ENCODE measurements at regions not wholly inside any gene's neighbourhood (a gene's known extent, or its start where the extent isn't known, plus 50 kb on each side); places are given as distances from the start of the nearest gene placed in this dataset.
"Not testable (repeated sequence)": the region's sequence is repeated elsewhere in the genome, so short reads cannot be mapped to it uniquely, and the experiment has no call there.

- no peak for DNase-seq (ENCODE audit: low read depth in 3 of 3)
These were observed 518.0 kb downstream of the KCNT2 start for GRCh38 chr1:196090226-196090625.

DNA sequence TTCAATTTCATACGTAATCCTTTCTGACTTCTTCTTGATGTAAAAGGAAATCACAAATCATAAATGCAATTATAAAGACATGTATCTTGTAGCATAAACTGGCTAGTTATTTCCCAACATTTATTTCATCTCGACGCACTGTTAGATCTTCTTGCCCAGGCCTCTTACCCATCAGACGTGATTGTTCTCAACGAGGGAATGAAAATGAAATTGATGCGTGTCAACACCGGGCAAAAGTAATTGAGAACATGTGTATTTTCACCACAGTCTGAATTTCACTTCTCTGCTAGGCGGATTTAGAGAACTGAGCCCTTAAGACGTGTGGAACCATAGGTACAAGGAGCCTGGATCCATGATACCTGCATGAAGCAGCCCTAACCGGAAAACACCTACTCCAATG lies 519.7 kb downstream of the KCNT2 start:
- no peak for DNase-seq (ENCODE audit: low read depth in 3 of 3)

GRCh38 chr1:196078691-196079090 lies 529.5 kb downstream of the KCNT2 start:
- DNase-seq (ENCODE audit: low read depth in 3 of 3): no peak

- no peak for DNase-seq (ENCODE audit: low read depth in 3 of 3)
These were observed 532.6 kb downstream of the KCNT2 start for GRCh38 chr1:196075621-196076020.

- DNase-seq (ENCODE audit: low read depth in 3 of 3): no peak
These were observed 534.1 kb downstream of the KCNT2 start for GRCh38 chr1:196074182-196074581.

DNA sequence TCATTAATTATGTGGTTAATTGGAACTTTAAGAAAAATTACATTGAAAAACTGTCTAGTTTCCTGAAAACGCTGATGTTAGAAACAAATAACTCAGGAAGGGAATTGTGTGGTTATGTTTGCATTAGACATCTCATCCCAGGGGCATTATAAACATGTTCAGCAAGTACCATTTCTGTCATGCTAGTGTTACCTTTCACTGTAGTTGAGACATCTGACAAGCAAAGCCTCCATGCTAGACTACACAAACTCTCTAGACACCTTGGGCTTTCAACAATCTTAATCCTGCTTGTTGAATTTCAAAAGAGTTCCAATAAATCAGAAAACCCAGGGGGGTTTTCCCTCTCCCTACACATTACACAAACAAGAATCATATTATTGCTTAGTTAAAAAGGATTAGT lies 536.8 kb downstream of the KCNT2 start:
- DNase-seq (ENCODE audit: low read depth in 3 of 3): no peak

DNA sequence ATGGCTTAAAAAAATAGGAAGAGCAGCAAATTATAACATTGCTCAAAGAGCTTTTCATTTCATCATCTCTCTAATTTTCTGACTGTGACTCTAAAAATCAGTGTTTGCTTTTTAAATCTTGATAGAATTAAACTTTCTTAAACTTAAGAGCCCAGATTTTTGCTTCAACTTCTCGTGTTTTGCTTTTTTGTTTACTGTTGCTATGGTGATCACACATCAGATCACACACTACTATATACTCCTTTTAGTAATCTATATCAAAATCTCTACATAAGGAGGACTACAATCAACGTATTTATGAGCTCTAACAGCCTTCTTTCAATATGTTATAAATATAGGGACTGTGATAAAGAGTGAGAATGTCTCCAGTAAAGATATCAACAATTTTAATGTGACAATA lies 537.3 kb downstream of the KCNT2 start:
- DNase-seq (ENCODE audit: low read depth in 3 of 3): no peak

GRCh38 chr1:196063952-196064351 lies 544.3 kb downstream of the KCNT2 start:
- DNase-seq (ENCODE audit: low read depth in 3 of 3): no peak

DNA sequence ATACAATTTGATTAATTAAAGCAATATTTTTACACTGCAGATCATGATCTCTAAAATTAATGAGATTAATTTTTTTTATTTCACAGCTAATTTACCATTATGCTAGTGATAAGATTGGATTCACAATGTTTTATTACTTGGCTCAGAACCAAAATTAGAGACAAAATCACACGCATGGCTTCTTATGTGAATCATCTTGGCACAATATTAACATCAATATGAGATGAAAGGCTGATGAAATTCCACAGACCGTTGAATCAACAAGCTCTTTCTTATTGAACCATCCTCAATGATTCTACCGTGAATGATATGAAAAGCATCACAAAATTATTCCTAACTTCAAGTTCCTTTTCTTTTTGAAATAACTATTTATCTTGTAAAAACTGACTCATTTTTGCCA lies 544.9 kb downstream of the KCNT2 start:
- no peak for DNase-seq (ENCODE audit: low read depth in 3 of 3)

GRCh38 chr1:196060539-196060938 lies 547.7 kb downstream of the KCNT2 start:
- no peak for DNase-seq (ENCODE audit: low read depth in 3 of 3)

DNA sequence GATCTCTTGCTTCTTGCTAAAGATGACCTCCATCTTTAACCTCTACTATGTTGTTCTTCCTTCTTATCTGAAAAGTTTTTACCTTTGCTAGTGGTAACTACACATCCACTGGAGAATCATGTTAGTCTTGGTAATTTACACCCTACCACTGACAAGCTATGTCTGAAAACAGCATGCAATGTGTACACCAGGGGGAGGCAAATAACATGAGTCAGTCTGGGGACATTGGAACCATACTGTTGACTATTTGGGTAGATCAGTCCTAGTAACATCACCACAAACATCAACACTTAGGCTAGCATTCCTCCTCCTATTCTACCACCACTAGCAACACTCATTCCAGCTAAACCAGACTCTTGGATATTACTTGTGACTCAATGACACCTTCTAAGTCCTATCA lies 549.0 kb downstream of the KCNT2 start:
- no peak for DNase-seq (ENCODE audit: low read depth in 3 of 3)

DNA sequence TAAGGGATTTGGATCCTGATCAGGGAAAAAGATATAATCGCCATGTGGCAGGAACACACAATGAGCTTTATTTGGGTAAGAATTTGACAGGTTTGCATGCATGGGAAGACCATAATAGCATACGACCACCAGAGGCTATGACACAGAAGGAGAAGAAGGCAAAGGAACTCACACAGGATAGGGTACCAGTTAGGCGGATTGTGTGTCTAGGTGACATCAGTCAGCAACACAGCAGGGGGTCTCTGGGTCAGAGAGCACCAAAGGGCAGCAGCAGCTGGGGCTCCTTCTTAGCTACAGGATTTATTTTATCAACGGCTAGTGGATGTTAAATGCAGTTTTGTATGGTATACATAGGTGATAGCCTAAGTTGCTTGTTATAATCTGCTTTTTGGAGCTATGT lies 551.3 kb downstream of the KCNT2 start:
- no peak for DNase-seq (ENCODE audit: low read depth in 3 of 3)

DNA sequence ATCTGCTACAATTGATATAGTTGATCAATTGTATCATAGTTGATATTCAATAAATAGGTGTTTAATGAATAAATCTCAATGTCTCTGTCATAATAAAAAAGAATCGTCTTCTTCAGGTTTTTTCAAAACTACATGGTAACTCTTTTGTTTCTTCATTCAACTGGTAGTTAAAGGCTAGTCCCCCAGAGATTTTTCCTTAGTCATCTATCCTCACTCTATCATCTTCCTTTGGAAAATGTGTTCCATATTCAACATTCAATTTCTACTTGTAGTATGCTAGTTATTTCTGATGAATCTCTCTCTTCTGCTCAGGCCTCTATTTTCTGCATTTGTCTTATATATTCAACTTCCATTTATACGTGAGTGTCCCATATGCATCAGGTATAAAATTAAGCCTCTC lies 558.8 kb downstream of the KCNT2 start:
- no peak for DNase-seq (ENCODE audit: low read depth in 3 of 3)

DNA sequence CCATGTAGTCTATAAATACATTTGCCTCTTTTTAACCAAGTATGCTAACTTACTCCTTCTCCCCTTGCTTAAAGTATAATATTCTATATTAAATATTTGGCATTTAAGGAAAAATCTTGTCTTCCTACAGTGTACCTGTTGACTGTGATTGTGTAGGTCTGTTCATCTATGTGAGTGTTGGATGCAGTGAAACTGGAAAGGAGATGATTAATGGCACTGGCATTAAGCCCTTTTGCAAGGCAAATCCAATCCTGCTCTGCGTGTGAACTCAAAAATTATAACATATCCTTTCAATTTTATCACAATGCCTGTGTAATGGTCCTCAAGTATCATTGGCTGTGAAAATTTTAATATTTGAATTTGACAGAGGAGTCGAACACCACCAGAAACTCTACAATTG lies 565.0 kb downstream of the KCNT2 start:
- no peak for DNase-seq (ENCODE audit: low read depth in 3 of 3)

DNA sequence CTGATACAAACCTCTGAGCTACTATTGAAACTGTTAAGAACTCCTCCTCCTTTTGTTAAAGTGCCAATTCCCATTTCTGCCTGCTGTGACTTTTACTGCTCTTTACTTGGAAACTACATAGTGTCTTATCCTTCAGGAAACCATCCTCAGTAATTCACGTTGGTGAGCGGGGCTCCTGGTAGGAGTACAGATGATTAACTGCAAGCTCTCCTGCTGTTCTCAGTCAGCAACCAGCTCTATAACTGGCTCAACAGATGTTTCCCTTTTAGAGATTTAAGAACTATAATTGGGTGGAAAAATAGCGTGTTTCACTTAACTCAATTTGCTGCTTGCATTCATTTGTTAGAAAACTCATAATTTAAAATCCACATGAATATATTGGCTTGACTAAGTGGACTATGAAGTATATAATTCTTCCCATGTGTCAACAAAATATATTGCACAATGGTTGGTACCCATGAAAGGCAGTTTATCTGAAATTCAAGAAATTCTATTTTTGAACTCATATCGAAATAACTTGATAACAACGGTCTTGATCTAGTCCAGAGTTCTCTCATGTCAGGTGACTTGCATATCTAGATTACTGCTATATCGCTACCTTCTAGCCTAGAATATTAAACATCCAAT lies 574.0 kb downstream of the KCNT2 start:
- DNase-seq (ENCODE audit: low read depth in 3 of 3): no peak

GRCh38 chr1:196031387-196031786 lies 576.9 kb downstream of the KCNT2 start:
- DNase-seq (ENCODE audit: low read depth in 3 of 3): not testable (repeated sequence)

DNA sequence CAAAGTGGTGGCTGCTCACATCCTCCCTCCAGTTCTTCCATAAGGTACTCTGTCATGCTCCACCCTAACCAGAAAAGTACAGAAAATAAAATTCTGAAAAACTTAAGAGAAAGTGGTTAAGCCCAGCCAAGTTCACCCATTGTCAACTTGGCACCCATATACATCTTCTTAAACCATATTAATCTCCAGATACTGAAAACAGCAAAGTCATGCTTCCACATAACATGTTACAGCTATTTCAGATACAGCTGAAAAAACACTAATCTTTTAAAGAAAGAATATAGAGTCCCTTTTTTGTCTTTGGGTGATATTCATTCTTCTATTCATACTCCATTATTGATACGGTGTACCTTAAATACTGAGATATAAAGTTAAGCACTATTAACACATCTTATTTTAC lies 577.8 kb downstream of the KCNT2 start:
- DNase-seq (ENCODE audit: low read depth in 3 of 3): no peak

DNA sequence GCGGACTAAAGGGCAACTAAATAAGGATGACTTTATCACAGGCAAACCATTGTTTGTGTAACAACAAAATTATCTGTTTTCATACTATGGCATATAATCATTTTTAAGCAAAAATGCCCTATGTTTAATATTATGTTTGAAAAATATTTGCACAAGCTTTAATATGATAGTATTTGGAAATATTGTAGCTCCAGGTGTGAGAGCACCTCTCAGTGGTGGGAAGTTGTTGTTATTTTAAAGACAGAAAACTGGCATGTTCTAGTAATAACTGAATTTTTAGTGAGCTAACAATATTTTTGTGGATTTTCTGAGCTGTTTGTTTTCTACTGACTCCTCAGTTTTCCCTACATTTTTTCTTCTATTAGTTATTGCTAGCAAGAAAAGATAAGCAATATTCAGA lies 578.8 kb downstream of the KCNT2 start:
- no peak for DNase-seq (ENCODE audit: low read depth in 3 of 3)

DNA sequence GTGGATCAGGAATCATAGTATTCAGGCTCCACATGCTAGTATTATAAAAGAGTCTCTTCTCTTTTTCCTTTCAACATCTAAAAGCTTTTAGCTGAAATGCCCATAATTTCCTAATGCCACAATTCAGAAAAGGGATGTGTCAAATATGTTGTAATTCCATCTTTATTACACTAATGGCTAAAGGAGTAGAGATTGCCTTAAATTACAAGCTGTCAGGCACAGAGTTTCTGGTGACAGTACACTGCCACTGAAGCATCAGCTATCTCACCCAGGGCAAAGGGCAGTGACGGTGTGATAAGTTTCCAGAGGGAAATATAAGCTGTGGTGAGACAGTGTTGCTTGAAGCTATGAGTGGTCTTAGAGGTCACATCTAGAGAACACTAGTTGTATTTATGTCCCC lies 581.1 kb downstream of the KCNT2 start:
- no peak for DNase-seq (ENCODE audit: low read depth in 3 of 3)

DNA sequence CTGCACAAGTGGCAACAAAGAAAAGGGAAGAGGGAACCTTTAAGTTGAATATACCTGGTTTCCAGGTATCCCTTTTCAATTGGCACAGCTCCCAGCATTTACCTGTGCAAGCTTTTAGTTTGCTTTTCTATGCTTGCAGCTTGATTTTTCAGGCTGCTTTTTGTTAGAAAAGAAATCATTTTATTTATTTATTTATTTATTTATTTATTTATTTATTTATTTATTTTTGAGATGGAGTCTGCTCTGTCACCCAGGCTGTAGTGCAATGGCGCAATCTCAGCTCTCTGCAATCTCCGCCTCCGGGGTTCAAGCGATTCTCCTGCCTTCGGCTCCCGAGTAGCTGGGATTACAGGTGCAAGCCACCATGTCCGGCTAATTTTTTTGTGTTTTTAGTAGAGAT lies 587.1 kb downstream of the KCNT2 start:
- not testable (repeated sequence) for DNase-seq (ENCODE audit: low read depth in 3 of 3)

DNA sequence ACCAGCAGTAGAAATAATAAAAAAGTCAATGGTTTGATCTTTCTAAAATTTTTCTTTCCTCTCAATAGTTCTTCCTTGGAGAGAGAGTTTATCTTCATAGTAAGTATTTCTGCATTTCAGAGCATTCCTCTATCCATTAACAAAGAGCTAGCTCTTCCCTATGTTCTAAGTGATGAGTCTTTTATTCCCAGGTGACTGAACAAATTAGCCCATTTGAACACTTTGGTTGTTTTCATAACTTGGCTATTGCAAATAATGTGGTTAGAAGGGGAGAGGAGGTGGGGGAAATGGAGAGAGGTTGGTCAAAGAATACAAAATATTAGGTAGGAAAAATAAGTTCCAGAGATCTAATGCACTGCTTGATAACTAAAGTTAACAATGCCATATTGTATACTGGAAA lies 598.9 kb downstream of the KCNT2 start:
- no peak for DNase-seq (ENCODE audit: low read depth in 3 of 3)

GRCh38 chr1:196007763-196008162 lies 600.5 kb downstream of the KCNT2 start:
- DNase-seq (ENCODE audit: low read depth in 3 of 3): no peak

DNA sequence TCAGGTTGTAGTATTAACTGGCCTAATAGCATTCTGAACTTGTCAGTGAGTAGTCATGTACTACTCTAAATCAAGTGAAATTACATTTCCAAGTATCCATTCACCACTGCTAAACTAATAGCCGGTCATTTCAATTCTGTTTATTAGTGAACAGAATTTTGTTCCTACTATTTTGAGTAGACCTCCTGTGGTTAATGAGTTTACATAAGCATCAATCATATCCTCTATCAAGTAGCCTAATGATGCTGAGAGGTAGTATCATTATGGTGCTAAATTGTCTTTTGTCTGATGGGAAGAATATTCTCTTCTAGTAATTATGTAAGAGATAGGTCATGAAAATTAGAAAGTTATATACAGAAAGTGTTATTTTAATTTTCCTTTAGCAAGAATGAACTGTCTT lies 602.8 kb downstream of the KCNT2 start:
- DNase-seq (ENCODE audit: low read depth in 3 of 3): no peak

DNA sequence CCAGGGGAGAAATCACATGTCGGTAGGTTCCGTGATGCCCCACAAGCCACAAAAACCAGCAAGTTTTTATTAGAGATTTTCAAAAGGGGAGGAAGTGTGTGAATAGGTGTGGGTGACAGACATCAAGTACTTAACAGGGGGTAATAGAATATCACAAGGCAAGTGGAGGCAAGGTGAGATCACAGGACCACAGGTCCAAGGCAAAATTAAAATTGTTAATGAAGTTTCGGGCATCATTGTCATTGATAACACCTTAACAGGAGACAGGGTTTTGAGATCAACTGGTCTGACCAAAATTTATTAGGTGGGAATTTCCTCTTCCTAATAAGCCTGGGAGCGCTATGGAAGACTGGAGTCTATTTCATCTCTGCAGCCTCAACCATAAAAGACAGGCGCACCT lies 603.9 kb downstream of the KCNT2 start:
- DNase-seq (ENCODE audit: low read depth in 3 of 3): not testable (repeated sequence)

- no peak for DNase-seq (ENCODE audit: low read depth in 3 of 3)
These were observed 605.3 kb downstream of the KCNT2 start for GRCh38 chr1:196002906-196003305.
